Muscle of back (tissue), 3 donors: ENCODE measurements at regions not wholly inside any gene's neighbourhood (a gene's known extent, or its start where the extent isn't known, plus 50 kb on each side); places are given as distances from the start of the nearest gene placed in this dataset.
"Not testable (repeated sequence)": the region's sequence is repeated elsewhere in the genome, so short reads cannot be mapped to it uniquely, and the experiment has no call there.

Experiments
- DNase-seq, 3 donors: peaks; one replicate each; pipeline versions ENCODE4 v3.0.0 to v3.0.0-alpha.2; 2013

DNA sequence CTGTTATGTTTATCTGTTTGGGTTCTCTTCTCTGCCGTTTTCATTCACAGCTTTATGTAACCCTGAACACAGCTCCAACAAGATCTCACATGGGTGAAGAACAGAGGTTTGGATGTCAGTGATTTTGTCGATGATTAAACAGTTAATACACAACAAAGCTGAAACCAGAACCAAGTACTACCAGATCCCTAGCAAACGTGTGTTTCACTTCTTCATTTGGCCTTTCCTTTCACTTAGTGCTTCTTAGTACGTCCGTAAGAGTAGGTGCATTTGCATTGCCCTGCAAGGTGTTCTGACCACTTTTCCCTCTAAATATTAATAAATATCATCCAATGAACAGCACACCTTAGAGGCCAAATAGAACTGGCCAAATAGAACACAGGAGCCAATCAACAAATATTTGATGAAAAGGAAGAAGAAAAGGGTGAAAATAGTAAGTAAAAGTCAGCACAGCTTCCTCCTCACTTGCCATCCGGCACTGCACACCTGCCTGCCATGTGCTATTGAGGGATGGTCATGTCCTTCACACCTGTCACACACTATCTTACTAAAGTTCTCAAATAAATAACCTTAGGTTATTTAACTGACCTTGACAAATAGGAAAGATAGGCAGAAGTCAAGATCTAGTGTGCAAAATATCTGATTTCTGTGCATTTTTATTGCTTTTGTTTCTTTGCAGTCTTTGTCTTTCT, 252.6 kb upstream of the ANKRD30A start:
- no peak for DNase-seq

- peak; percentile 2 to 66 (median 23) for DNase-seq
These were observed 284.6 kb upstream of the ANKRD30A start for GRCh38 chr10:36840788-36841187.

GRCh38 chr10:36837416-36837815, 288.0 kb upstream of the ANKRD30A start:
- peak; percentile 10 to 51 (median 10) for DNase-seq

DNA sequence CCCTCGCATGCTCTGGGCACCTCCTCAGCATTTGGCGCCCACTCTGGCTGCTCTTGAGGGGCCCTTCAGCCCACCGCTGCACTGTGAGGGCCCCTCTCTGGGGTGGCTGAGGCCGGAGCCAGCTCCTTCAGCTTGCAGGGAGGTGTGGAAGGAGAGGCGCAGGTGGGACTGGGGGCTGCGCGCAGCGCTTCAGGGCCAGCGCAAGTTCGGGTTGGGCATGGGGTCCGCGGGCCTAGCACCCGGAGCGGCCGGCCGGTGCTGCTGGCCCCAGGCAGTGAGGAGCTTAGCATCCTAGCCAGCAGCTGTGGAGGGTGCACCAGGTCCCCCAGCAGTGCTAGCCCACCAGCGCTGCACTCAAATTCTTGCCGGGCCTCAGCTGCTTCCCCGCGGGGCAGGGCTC, 305.6 kb upstream of the ANKRD30A start:
- no peak for DNase-seq

- DNase-seq: no peak
These were observed 307.5 kb upstream of the ANKRD30A start for GRCh38 chr10:36817898-36818297.

- peak in 2 of 3 donors; percentile 27 to 36 for DNase-seq
These were observed 316.6 kb upstream of the ANKRD30A start for GRCh38 chr10:36808625-36809362.

- DNase-seq: no peak
These were observed 322.2 kb upstream of the ANKRD30A start for GRCh38 chr10:36803229-36803628.

GRCh38 chr10:36802490-36803153, 322.8 kb upstream of the ANKRD30A start:
- peak; percentile 43 to 94 (median 89) for DNase-seq

- no peak for DNase-seq
These were observed 323.7 kb upstream of the ANKRD30A start for GRCh38 chr10:36801660-36802059.

DNA sequence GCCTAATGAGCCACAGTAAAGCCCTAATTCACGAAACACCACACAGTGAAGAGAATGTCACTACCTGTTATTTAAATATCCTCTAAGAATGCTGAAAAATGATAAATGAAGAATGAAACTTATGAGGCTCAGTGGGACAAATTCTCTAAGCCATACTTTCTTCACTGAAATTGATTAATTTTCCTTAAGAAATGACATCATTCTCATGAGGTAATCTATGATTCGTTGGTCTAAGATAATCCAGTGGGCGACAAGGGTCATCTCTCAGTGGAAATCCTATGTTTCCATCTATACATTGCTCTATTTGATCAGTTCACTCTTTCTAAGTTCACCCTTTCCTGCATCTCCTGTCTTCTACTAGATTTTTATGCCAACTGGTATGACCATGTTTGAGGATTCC, 330.4 kb upstream of the ANKRD30A start:
- DNase-seq: no peak

- DNase-seq: peak in 1 of 3 donors; percentile 70
These were observed 335.4 kb upstream of the ANKRD30A start for GRCh38 chr10:36789974-36790373.

GRCh38 chr10:36788152-36788551, 337.2 kb upstream of the ANKRD30A start:
- no peak for DNase-seq

DNA sequence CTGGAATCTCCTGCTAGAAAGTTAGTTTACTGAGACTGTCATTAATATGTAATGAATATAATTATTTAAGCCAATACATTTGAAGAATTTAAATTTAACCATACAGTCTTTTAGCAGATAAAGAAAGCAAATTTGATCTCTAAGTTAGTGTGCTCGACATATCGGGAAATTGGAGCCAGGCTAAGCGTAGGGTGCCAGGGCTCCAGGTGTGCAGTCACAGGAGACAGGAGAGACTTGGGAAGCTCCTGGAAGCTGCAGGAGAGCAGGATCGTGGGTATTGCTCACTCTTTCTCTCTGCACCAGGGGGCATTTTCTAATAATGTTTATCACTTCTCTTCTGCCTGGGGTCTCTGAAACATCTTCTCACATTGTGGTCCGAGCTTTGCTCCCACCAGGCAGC, 342.0 kb upstream of the ANKRD30A start:
- no peak for DNase-seq

GRCh38 chr10:36781570-36781969, 343.8 kb upstream of the ANKRD30A start:
- DNase-seq: no peak

DNA sequence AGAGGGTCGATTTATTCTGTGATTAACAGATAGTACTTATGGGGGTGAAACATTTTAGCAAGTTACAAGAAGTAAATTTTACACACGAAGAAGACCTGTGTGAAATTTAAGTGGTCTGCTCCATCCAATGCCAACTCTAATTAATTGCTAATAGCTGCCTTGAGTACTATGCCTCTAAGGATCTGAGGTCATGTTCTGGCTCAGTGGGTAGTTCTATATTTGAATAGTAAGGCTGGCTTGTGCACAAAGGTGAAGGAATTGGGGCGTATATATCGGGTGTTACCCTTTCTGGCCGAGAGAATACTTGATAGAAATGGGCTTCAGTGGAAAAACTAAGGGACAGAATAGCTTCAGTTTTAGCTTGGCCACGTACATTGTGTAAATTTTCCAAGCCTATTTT, 345.2 kb upstream of the ANKRD30A start:
- DNase-seq: no peak

DNA sequence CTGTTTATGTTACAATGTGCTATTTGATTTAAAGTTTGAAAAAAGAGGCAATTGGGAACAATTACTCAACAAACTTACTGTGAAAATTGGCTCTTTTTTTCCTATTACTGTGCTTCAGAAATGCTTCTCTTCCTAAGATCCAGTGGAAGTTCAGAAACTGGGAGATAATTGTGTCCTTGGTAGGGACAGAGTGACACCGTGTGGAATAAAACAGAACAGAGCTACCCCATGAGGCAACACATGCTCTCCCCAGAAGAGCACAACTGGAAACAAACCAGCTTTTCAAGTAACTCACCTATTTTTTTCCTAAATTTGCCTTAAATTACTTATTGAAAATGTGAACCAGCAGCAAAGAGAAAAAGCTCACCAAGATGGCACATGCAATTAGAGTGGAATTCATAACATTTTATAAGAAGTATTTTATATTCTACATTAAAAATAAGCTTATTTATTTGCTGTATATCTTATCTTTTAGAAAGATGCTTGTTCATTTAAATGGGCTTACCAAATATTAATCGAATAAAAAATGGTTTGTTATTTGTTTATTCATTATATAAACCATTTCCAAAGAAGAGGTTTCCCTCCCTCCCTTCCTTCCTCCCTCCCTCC, 346.1 kb upstream of the ANKRD30A start:
- peak; percentile 74 to 91 (median 85) for DNase-seq

GRCh38 chr10:36778651-36779050, 346.7 kb upstream of the ANKRD30A start:
- peak in 1 of 3 donors; percentile 60 for DNase-seq

GRCh38 chr10:36773652-36774051, 351.7 kb upstream of the ANKRD30A start:
- DNase-seq: no peak

- no peak for DNase-seq
These were observed 353.7 kb upstream of the ANKRD30A start for GRCh38 chr10:36771725-36772124.

GRCh38 chr10:36769741-36770140, 355.7 kb upstream of the ANKRD30A start:
- DNase-seq: not testable (repeated sequence)

DNA sequence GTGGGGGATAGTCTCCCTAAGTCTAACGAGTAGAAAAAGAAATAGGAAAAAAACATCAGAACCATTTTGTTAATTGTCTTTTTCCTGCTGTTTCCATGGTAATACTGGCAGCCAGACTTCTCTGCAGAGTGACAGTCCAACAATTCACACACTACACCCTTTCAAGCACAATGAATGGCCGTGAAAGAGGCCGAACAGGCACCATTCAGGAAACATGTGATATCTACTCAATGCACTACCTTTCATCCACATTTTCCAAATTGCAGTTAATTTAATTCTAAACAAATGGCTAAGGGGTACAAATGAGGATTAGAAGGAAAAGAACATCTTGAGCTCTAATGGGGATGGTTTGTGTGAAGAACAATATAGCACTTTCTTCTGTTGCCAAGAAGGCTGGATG, 358.5 kb upstream of the ANKRD30A start:
- no peak for DNase-seq

GRCh38 chr10:36766415-36766810, 359.0 kb upstream of the ANKRD30A start:
- no peak for DNase-seq
